ENCODE measurements at regions not wholly inside any gene's neighbourhood (a gene's known extent, or its start where the extent isn't known, plus 50 kb on each side); places are given as distances from the start of the nearest gene placed in this dataset.
A peak's percentile ranks its signal among the peaks of the same experiment; 100 is the strongest.
"Not testable (repeated sequence)": the region's sequence is repeated elsewhere in the genome, so short reads cannot be mapped to it uniquely, and the experiment has no call there.

GRCh38 chr10:29861231-29861630 lies 198.2 kb downstream of the JCAD start:
- in situ Hi-C loops (cut with HindIII; ENCODE audit: low sequenced_read_pairs); DNase-seq (ENCODE audit: low spot score): not testable (repeated sequence)

- in situ Hi-C loops (cut with HindIII; ENCODE audit: low sequenced_read_pairs): no loop called here
These were observed 199.2 kb downstream of the JCAD start for GRCh38 chr10:29860166-29860565.

GRCh38 chr10:29859521-29860130 lies 199.8 kb downstream of the JCAD start:
- no peak for DNase-seq (ENCODE audit: low spot score)
- in situ Hi-C loops (cut with HindIII; ENCODE audit: low sequenced_read_pairs): no loop called here

More at GRCh38 chr10:29860166-29860565, 199.2 kb downstream of the JCAD start:
- DNase-seq (ENCODE audit: low spot score): no peak

GRCh38 chr10:29858702-29859267 lies 200.6 kb downstream of the JCAD start:
- in situ Hi-C loops (cut with HindIII; ENCODE audit: low sequenced_read_pairs): no loop called here
- no peak for DNase-seq (ENCODE audit: low spot score)

GRCh38 chr10:29857843-29858701 lies 201.3 kb downstream of the JCAD start:
- DNase-seq (ENCODE audit: low spot score): peak; percentile 10
- in situ Hi-C loops (cut with HindIII; ENCODE audit: low sequenced_read_pairs): no loop called here

GRCh38 chr10:29856295-29856694 lies 203.1 kb downstream of the JCAD start:
- in situ Hi-C loops (cut with HindIII; ENCODE audit: low sequenced_read_pairs): no loop called here
- no peak for DNase-seq (ENCODE audit: low spot score)

- in situ Hi-C loops (cut with HindIII; ENCODE audit: low sequenced_read_pairs): no loop called here
- DNase-seq (ENCODE audit: low spot score): no peak
These were observed 205.5 kb downstream of the JCAD start for GRCh38 chr10:29853913-29854312.

- DNase-seq (ENCODE audit: low spot score): no peak
- in situ Hi-C loops (cut with HindIII; ENCODE audit: low sequenced_read_pairs): no loop called here
These were observed 208.1 kb downstream of the JCAD start for GRCh38 chr10:29851241-29851640.

GRCh38 chr10:29850371-29850770 lies 209.0 kb downstream of the JCAD start:
- in situ Hi-C loops (cut with HindIII; ENCODE audit: low sequenced_read_pairs): no loop called here
- DNase-seq (ENCODE audit: low spot score): no peak

- in situ Hi-C loops (cut with HindIII; ENCODE audit: low sequenced_read_pairs): no loop called here
- DNase-seq (ENCODE audit: low spot score): no peak
These were observed 209.5 kb downstream of the JCAD start for GRCh38 chr10:29849886-29850285.

- in situ Hi-C loops (cut with HindIII; ENCODE audit: low sequenced_read_pairs): no loop called here
- DNase-seq (ENCODE audit: low spot score): no peak
These were observed 210.1 kb downstream of the JCAD start for GRCh38 chr10:29849126-29849833.

GRCh38 chr10:29846881-29847280 lies 212.1 kb upstream of the SVIL start:
- DNase-seq (ENCODE audit: low spot score): no peak
- in situ Hi-C loops (cut with HindIII; ENCODE audit: low sequenced_read_pairs): no loop called here

GRCh38 chr10:29845166-29845565 lies 210.4 kb upstream of the SVIL start:
- no peak for DNase-seq (ENCODE audit: low spot score)
- in situ Hi-C loops (cut with HindIII; ENCODE audit: low sequenced_read_pairs): no loop called here

- no peak for DNase-seq (ENCODE audit: low spot score)
- in situ Hi-C loops (cut with HindIII; ENCODE audit: low sequenced_read_pairs): no loop called here
These were observed 208.4 kb upstream of the SVIL start for GRCh38 chr10:29843143-29843542.

GRCh38 chr10:29841724-29842649 lies 207.2 kb upstream of the SVIL start:
- no peak for DNase-seq (ENCODE audit: low spot score)
- in situ Hi-C loops (cut with HindIII; ENCODE audit: low sequenced_read_pairs): no loop called here

GRCh38 chr10:29840516-29841276 lies 205.9 kb upstream of the SVIL start:
- no peak for DNase-seq (ENCODE audit: low spot score)
- in situ Hi-C loops (cut with HindIII; ENCODE audit: low sequenced_read_pairs): no loop called here

- DNase-seq (ENCODE audit: low spot score): no peak
- in situ Hi-C loops (cut with HindIII; ENCODE audit: low sequenced_read_pairs): no loop called here
These were observed 205.2 kb upstream of the SVIL start for GRCh38 chr10:29839826-29840515.

GRCh38 chr10:29838539-29838938 lies 203.8 kb upstream of the SVIL start:
- in situ Hi-C loops (cut with HindIII; ENCODE audit: low sequenced_read_pairs): no loop called here
- no peak for DNase-seq (ENCODE audit: low spot score)

All from G401 (cell line).